ENCODE measurements at regions not wholly inside any gene's neighbourhood (a gene's known extent, or its start where the extent isn't known, plus 50 kb on each side); places are given as distances from the start of the nearest gene placed in this dataset.
"Not testable (repeated sequence)": the region's sequence is repeated elsewhere in the genome, so short reads cannot be mapped to it uniquely, and the experiment has no call there.

DNA sequence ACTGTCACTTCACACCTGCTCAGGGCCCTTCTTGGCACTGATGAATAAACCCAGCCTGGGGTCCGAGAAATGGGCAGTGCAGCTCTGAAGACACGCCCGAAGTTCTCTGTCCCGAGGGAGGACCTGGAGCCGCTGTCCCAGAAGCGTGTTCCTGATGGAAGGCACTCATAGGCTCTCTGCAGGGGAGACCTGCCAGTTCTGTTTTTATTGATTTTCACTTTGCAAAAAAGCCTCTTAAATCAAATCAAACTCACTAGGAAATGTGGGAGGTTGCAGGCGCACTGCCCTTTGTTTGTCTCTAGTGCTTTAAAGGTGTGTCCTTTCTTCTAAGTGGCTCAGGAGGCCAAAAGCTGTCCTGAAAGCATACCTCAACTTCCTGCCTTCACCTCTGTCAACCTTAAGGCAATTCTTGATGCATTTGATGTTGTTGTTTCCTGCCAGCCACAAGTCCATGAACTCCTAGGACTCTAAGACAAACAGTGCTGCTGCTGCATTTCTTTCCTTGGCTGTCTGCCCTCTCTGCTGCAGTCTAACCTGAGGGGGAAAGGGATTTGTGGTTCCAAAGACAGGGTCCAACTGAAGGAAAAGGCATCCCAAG is 663.2 kb downstream of the UQCRFS1 start:
- TF ChIP-seq, protein P1, sequence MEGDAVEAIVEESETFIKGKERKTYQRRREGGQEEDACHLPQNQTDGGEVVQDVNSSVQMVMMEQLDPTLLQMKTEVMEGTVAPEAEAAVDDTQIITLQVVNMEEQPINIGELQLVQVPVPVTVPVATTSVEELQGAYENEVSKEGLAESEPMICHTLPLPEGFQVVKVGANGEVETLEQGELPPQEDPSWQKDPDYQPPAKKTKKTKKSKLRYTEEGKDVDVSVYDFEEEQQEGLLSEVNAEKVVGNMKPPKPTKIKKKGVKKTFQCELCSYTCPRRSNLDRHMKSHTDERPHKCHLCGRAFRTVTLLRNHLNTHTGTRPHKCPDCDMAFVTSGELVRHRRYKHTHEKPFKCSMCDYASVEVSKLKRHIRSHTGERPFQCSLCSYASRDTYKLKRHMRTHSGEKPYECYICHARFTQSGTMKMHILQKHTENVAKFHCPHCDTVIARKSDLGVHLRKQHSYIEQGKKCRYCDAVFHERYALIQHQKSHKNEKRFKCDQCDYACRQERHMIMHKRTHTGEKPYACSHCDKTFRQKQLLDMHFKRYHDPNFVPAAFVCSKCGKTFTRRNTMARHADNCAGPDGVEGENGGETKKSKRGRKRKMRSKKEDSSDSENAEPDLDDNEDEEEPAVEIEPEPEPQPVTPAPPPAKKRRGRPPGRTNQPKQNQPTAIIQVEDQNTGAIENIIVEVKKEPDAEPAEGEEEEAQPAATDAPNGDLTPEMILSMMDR (IDR thresholded peaks at IDR 0.05; ENCODE audit: insufficient read depth, low read length, severe bottlenecking) = no peak
- no peak for DNase-seq (ENCODE audit: low read depth)
- no peak for FAIRE-seq
- H3K27me3 ChIP-seq (ENCODE audit: control insufficient read depth, insufficient read depth, low read length) = no peaks in the 10 kb centered on the region
- H3K36me3 ChIP-seq (ENCODE audit: control insufficient read depth, insufficient read depth, low read length) = no peaks in the 10 kb centered on the region
- H3K4me3 ChIP-seq (ENCODE audit: low read depth, low read length) = no peak overlapping the region

DNA sequence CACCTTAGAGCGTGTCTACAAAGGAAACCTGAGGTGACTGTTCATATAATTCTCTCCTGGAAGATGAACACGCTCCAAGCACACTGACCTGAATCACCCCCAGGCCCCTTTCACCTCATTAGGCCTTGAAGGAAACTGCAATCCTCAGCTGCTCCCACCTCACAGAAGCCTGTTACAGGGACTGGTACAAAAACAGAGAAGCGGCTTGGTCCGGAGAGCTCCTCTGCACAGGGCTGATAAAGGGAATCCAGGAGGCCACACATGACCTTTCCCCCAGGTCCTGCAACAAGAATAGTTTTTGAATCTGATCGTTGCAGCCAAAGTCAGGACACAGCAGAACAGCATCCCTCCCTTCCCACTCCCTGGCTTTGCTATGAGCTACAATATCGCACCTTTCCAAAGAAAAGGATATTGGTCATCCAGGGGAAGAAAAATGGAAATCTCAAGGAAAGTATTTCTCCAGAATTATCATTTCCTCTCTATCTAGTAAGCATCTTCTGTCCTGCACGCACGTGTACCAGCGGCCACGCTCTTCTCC is 666.7 kb downstream of the UQCRFS1 start:
- H3K4me3 ChIP-seq (ENCODE audit: low read depth, low read length) = no peak overlapping the region
- no peak for DNase-seq (ENCODE audit: low read depth)
- no peaks in the 10 kb centered on the region for H3K36me3 ChIP-seq (ENCODE audit: control insufficient read depth, insufficient read depth, low read length)
- no peak for FAIRE-seq
- no peaks in the 10 kb centered on the region for H3K27me3 ChIP-seq (ENCODE audit: control insufficient read depth, insufficient read depth, low read length)
- TF ChIP-seq, protein P1 (IDR thresholded peaks at IDR 0.05; ENCODE audit: insufficient read depth, low read length, severe bottlenecking) = no peak

DNA sequence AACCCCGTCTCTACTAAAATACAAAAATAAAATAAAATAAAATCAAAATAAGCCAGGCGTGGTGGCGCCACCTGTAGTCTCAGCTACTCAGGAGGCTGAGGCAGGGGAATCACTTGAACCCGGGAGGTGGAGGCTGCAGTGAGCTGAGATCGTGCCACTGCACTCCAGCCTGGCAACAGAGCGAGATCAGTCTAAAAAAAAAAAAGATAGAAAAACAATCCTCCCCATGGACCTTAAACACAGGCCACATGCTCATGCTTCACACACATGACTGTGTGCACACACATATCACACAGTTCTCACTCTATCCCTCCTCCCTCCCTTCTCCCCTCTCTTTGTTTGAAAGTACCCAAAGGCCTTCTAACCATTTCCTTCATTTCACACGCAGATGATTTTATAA is 667.6 kb downstream of the UQCRFS1 start:
- H3K4me3 ChIP-seq (ENCODE audit: low read depth, low read length); H3K36me3 ChIP-seq (ENCODE audit: control insufficient read depth, insufficient read depth, low read length); FAIRE-seq; DNase-seq (ENCODE audit: low read depth); H3K27me3 ChIP-seq (ENCODE audit: control insufficient read depth, insufficient read depth, low read length): not testable (repeated sequence)

DNA sequence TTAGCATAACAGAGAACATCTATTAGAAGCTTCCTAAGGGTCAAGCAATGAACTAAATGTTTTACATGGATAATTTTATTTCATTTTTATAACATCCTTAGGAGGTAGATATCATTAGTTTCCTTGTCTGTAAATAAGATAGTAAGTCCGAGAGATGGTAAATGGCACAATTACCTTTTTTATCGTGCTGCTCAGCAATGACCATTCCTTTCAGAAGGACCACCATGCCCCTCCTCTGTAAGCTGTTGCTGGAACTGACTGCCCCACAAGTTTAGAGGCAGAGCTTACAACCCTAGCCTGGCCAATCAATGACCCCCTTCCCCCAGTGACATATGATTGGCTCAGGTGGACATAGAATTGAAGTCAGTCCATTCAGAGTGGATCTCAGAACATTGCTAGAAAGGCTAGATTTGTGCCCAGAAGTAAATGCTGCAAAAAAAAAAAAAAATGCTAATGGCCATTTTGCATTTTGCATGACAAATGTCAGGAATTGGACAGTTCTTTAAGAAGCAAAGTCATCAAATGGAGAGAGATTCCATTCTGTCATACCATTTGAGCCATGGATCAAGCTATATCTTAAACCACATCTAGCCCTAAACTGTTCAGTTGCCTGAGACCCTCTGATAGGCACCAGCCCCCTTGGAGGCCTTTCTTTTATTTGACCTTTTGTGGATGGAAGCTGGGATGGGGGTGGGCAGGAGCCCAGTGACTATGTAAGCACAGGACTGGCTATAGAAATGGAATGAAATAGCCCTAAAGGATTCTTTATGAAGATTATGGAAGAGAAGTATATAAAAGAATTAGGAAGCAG is 668.3 kb downstream of the UQCRFS1 start:
- Histone ChIP-seq H3K36me3 (ENCODE audit: control insufficient read depth, insufficient read depth, low read length) (no peaks in the 10 kb centered on the region), H3K27me3 (ENCODE audit: control insufficient read depth, insufficient read depth, low read length) (no peaks in the 10 kb centered on the region), H3K4me3 (ENCODE audit: low read depth, low read length) (no peak overlapping the region)
- TF ChIP-seq, protein P1 (IDR thresholded peaks at IDR 0.05; ENCODE audit: insufficient read depth, low read length, severe bottlenecking) = no peak
- DNase-seq (ENCODE audit: low read depth) (no peak), FAIRE-seq (no peak)

DNA sequence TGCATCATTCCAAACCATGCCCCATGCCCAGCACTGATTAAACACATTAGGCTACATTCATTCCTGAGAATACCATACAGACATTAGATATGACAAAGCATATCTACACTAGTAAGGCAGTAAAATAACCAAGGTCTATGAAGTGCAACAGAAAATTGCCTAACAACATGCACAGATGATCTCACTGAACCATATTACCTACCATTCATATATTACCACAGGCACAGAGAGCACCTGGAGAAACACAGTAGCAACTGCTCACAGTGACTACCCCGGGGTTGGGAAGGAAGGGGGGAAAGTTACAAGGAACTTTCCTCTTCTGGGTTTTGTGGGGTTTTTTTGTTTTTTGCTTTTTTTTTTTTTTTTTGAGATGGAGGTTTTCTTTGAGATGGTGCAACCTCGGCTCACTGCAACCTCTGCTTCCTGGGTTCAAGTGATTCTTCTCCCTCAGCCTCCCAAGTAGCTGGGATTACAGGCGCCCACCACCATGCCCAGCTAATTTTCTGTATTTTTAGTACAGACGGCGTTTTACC is 669.6 kb downstream of the UQCRFS1 start:
- DNase-seq (ENCODE audit: low read depth) = no peak
- FAIRE-seq = no peak

More for the DNA sequence above, 669.6 kb downstream of the UQCRFS1 start:
- no peak overlapping the region for H3K4me3 ChIP-seq (ENCODE audit: low read depth, low read length)
- H3K36me3 ChIP-seq (ENCODE audit: control insufficient read depth, insufficient read depth, low read length) = no peaks in the 10 kb centered on the region
- no peaks in the 10 kb centered on the region for H3K27me3 ChIP-seq (ENCODE audit: control insufficient read depth, insufficient read depth, low read length)
- TF ChIP-seq, protein P1 (IDR thresholded peaks at IDR 0.05; ENCODE audit: insufficient read depth, low read length, severe bottlenecking) = no peak

Measured in bronchial epithelial cell (primary cell).